Mesendoderm (in vitro differentiated cells): ENCODE measurements at regions not wholly inside any gene's neighbourhood (a gene's known extent, or its start where the extent isn't known, plus 50 kb on each side); places are given as distances from the start of the nearest gene placed in this dataset.
A peak's percentile ranks its signal among the peaks of the same experiment; 100 is the strongest.

Experiments
- DNase-seq: peaks from one replicate; pipeline ENCODE4 v3.0.0; 2013
- H2AK5ac ChIP-seq: 2 replicates; pipeline ENCODE4 v1.6.1; 2013; ENCODE audit warnings: low read length, inconsistent platforms
- H2BK120ac ChIP-seq: 2 replicates; pipeline ENCODE4 v1.6.1; 2013; ENCODE audit warnings: low read depth, mild to moderate bottlenecking, low read length, moderate library complexity, mixed read lengths
- H2BK15ac ChIP-seq: replicated peaks from 2 replicates; pipeline ENCODE4 v1.6.1; 2013; ENCODE audit warnings: low read depth, mild to moderate bottlenecking, moderate library complexity
- H2BK5ac ChIP-seq: 2 replicates; pipeline ENCODE4 v1.6.1; 2013; ENCODE audit warnings: low read length, inconsistent platforms
- H3K18ac ChIP-seq: 2 replicates; pipeline ENCODE4 v1.6.1; 2013; ENCODE audit warnings: mild to moderate bottlenecking, low read length, mixed read lengths
- H3K23ac ChIP-seq: one replicate; pipeline ENCODE4 v1.6.1; 2013; ENCODE audit warnings: low read length
- H3K27ac ChIP-seq: 2 replicates; pipeline ENCODE4 v1.5.1; 2013; ENCODE audit warnings: low read depth, mild to moderate bottlenecking, inconsistent platforms, low read length, moderate library complexity
- H3K27me3 ChIP-seq: 2 replicates; pipeline ENCODE4 v1.6.1; 2013; ENCODE audit warnings: low read length, control low read depth, mild to moderate bottlenecking, inconsistent platforms; ENCODE audit not compliant: insufficient read depth, poor library complexity
- H3K36me3 ChIP-seq: 2 replicates; pipeline ENCODE4 v1.6.1; 2013; ENCODE audit warnings: low read length, inconsistent platforms; ENCODE audit not compliant: control insufficient read depth, insufficient read depth
- H3K4ac ChIP-seq: one replicate; pipeline ENCODE4 v1.6.1; 2013; ENCODE audit warnings: low read depth, mild to moderate bottlenecking, low read length, moderate library complexity
- H3K4me1 ChIP-seq: 2 replicates; pipeline ENCODE4 v1.6.1; 2013; ENCODE audit warnings: low read depth, low read length, inconsistent platforms; ENCODE audit not compliant: control insufficient read depth
- H3K4me2 ChIP-seq: 2 replicates; pipeline ENCODE4 v1.6.1; 2013; ENCODE audit warnings: low read length
- H3K4me3 ChIP-seq: 2 replicates; pipeline ENCODE4 v1.5.1; 2013; ENCODE audit warnings: mild to moderate bottlenecking, low read length
- H3K56ac ChIP-seq: one replicate; pipeline ENCODE4 v1.6.1; 2013; ENCODE audit warnings: low read length
- H3K79me1 ChIP-seq: 2 replicates; pipeline ENCODE4 v1.6.1; 2013; ENCODE audit warnings: low read length, inconsistent platforms
- H3K79me2 ChIP-seq: 2 replicates; pipeline ENCODE4 v1.6.1; 2013; ENCODE audit warnings: mild to moderate bottlenecking, low read length; ENCODE audit not compliant: control insufficient read depth, insufficient read depth
- H3K9ac ChIP-seq: 2 replicates; pipeline ENCODE4 v1.6.1; 2013; ENCODE audit warnings: low read length, inconsistent platforms
- H4K5ac ChIP-seq: one replicate; pipeline ENCODE4 v1.6.1; 2013; ENCODE audit warnings: low read length
- H4K8ac ChIP-seq: one replicate; pipeline ENCODE4 v1.6.1; 2013; ENCODE audit warnings: low read depth, mild to moderate bottlenecking, control low read depth, low read length, moderate library complexity
- WGBS: extraction: QIAGEN DNeasy Blood & Tissue Kit; methylation state at CpG from one replicate; pipeline ENCODE4 v1.1.7; 2013; ENCODE audit warnings: low lambda C conversion rate, missing lambda C conversion rate; ENCODE audit not compliant: insufficient coverage; ENCODE audit errors: extremely low coverage; 5-methylcytosine and 5-hydroxymethylcytosine counted together

DNA sequence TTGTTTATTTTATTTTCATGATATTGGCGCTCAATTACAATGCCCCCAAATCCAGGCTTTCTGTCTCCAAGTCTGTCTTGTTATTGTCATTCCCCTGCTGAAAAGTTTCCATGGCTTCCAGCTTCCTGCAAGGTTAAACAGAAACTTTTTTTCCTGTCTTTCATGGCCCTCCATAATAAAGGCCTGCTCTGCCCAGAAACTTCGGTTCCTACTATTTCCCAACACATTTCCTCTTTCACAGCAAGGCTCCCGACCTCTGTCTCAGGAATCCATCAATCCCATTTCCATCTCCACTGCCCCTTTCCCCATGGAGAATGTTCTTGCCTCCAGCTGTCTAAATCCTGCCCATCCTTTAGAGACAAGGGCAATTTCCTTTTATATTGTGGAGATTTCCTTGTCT lies 365.2 kb upstream of the JARID2 start:
- Histone ChIP-seq H3K4me3 (no peak overlapping the region), H3K79me2 (no peaks in the 10 kb centered on the region), H3K79me1 (no peaks in the 10 kb centered on the region), H2BK120ac (no peak overlapping the region), H3K36me3 (no peaks in the 10 kb centered on the region), H3K4me2 (no peak overlapping the region), H3K27me3 (no peaks in the 10 kb centered on the region), H3K9ac (no peak overlapping the region), H3K4ac (no peak overlapping the region), H2AK5ac (no peak overlapping the region), H2BK5ac (no peak overlapping the region), H4K8ac (no peak overlapping the region), H4K5ac (no peak overlapping the region), H3K18ac (peak overlapping the region; percentile 3), H3K23ac (no peak overlapping the region), H3K4me1 (peaks cover 6% of the 10 kb centered on the region), H2BK15ac (no peak overlapping the region), H3K56ac (peak overlapping the region; percentile 50), H3K27ac (no peak overlapping the region)
- WGBS = no CpG with 5 or more reads among the region's 3 CpGs
- peak; percentile 16 for DNase-seq

GRCh38 chr6:14881398-14881797 lies 364.5 kb upstream of the JARID2 start:
- no peak overlapping the region for H3K4me3 ChIP-seq
- H3K79me2 ChIP-seq = no peaks in the 10 kb centered on the region
- H3K4ac ChIP-seq = no peak overlapping the region
- no peak overlapping the region for H3K27ac ChIP-seq
- no peaks in the 10 kb centered on the region for H3K27me3 ChIP-seq
- no peak overlapping the region for H3K18ac ChIP-seq
- no peak overlapping the region for H3K23ac ChIP-seq
- H3K36me3 ChIP-seq = no peaks in the 10 kb centered on the region
- H2AK5ac ChIP-seq = no peak overlapping the region
- H4K8ac ChIP-seq = no peak overlapping the region
- no peak for DNase-seq
- no peak overlapping the region for H3K4me2 ChIP-seq
- H2BK120ac ChIP-seq = no peak overlapping the region
- no peak overlapping the region for H2BK15ac ChIP-seq
- no peak overlapping the region for H3K9ac ChIP-seq
- H3K56ac ChIP-seq = no peak overlapping the region
- H2BK5ac ChIP-seq = no peak overlapping the region
- no peaks in the 10 kb centered on the region for H3K79me1 ChIP-seq
- H4K5ac ChIP-seq = no peak overlapping the region
- WGBS = no CpG with 5 or more reads among the region's 4 CpGs
- peaks cover 6% of the 10 kb centered on the region for H3K4me1 ChIP-seq

DNA sequence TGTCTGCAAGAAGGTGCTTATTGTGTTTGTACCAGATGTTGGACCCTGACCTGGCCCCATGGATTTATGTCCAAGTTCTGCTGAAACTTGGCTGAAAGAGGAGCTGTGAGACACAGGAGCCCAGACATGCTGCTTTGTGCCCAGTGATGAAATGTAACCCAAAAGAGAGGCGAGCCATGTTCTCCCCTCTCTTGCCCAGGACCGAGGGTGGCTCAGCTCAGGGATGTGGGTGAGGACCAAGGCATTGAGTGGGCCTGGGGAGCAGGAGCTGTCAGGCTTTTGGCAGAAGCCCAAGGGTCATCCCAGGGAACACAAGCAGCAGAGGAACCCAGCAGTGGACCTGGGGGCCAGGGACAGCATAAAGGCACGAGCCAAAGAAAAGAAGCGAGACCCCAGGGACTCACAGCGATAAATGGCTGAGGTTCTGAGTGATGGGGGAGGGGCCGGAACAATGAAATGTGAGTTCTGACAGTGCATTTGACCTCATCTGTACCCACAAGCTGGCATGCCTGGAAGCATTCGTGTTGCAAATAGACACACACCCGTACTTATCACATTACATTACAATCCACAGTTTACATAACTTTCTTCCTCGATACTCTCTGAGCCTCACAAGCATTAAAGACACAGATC lies 363.4 kb upstream of the JARID2 start:
- Histone ChIP-seq H3K27me3 (no peaks in the 10 kb centered on the region), H4K5ac (no peak overlapping the region), H2BK120ac (no peak overlapping the region), H2AK5ac (no peak overlapping the region), H3K23ac (no peak overlapping the region), H3K4ac (no peak overlapping the region), H3K27ac (no peak overlapping the region), H3K9ac (no peak overlapping the region), H3K18ac (no peak overlapping the region), H3K79me2 (no peaks in the 10 kb centered on the region), H3K36me3 (no peaks in the 10 kb centered on the region), H3K4me3 (no peak overlapping the region), H3K4me1 (peaks cover 6% of the 10 kb centered on the region), H3K4me2 (no peak overlapping the region), H4K8ac (no peak overlapping the region), H3K56ac (no peak overlapping the region), H2BK5ac (no peak overlapping the region), H2BK15ac (no peak overlapping the region), H3K79me1 (no peaks in the 10 kb centered on the region)
- 100% methylated on average over 2 of the region's 9 CpGs for WGBS
- DNase-seq = no peak

- peak; percentile 62 for DNase-seq
- Histone ChIP-seq H3K56ac (no peak overlapping the region), H3K4ac (no peak overlapping the region), H2BK120ac (no peak overlapping the region), H2BK5ac (no peak overlapping the region), H3K4me3 (no peak overlapping the region), H3K4me1 (peaks cover 6% of the 10 kb centered on the region), H3K79me2 (no peaks in the 10 kb centered on the region), H3K18ac (no peak overlapping the region), H3K36me3 (no peaks in the 10 kb centered on the region), H4K8ac (no peak overlapping the region), H3K27me3 (no peaks in the 10 kb centered on the region), H2AK5ac (no peak overlapping the region), H2BK15ac (no peak overlapping the region), H3K9ac (no peak overlapping the region), H4K5ac (no peak overlapping the region), H3K23ac (no peak overlapping the region), H3K27ac (no peak overlapping the region), H3K4me2 (no peak overlapping the region), H3K79me1 (no peaks in the 10 kb centered on the region)
- no CpG with 5 or more reads among the region's 4 CpGs for WGBS
Observed at GRCh38 chr6:14883921-14884320, 361.9 kb upstream of the JARID2 start.

DNA sequence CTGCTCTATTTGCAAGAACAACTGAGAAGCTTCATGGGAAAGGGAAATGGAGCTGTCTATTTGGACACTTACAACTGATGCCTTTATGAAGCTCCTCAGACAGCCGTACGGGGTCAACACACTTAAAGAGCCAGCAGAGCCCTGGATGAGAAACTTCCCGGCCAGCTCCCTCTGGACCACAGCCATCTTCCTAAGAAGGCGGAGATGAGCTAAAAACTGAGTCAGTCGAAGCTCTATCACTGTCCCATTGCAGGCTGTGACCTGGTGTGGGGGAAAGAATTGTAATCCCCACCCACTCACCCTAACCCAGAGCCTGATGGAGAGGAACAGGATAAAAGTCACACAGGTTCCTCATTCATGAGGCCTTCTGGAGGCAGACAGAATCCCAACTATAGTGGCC lies 360.4 kb upstream of the JARID2 start:
- no peak overlapping the region for H3K4me3 ChIP-seq
- H3K4me1 ChIP-seq = peaks cover 2% of the 10 kb centered on the region
- H2AK5ac ChIP-seq = no peak overlapping the region
- no peak overlapping the region for H4K8ac ChIP-seq
- no peak overlapping the region for H2BK15ac ChIP-seq
- no peak overlapping the region for H4K5ac ChIP-seq
- no peak for DNase-seq
- no peak overlapping the region for H2BK120ac ChIP-seq
- H2BK5ac ChIP-seq = no peak overlapping the region
- H3K9ac ChIP-seq = no peak overlapping the region
- no peak overlapping the region for H3K56ac ChIP-seq
- no CpG with 5 or more reads among the region's 5 CpGs for WGBS
- H3K79me2 ChIP-seq = no peaks in the 10 kb centered on the region
- no peak overlapping the region for H3K27ac ChIP-seq
- no peak overlapping the region for H3K18ac ChIP-seq
- H3K4ac ChIP-seq = no peak overlapping the region
- H3K4me2 ChIP-seq = no peak overlapping the region
- no peaks in the 10 kb centered on the region for H3K27me3 ChIP-seq
- no peaks in the 10 kb centered on the region for H3K36me3 ChIP-seq
- H3K79me1 ChIP-seq = no peaks in the 10 kb centered on the region
- H3K23ac ChIP-seq = no peak overlapping the region

DNA sequence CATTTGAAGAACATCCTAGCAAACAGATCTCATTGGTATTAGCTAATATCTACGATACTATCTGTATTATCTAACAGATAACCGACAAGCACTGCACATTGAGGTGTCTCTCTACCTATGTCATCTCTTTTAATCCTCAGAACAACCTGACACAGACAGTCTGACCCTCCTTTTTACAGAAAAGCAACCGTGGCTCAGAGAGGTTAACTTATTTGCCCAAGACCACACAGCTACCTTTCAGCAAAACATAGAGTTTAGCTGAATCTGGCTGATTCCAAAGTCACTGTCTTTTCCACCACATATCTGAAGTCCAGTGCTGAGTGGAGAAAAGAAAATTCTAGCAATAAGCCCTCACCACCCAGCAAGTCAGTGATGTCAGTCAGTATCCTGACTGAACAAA lies 358.7 kb upstream of the JARID2 start:
- H2AK5ac ChIP-seq = no peak overlapping the region
- no peak overlapping the region for H2BK120ac ChIP-seq
- no peaks in the 10 kb centered on the region for H3K79me2 ChIP-seq
- no peaks in the 10 kb centered on the region for H3K27me3 ChIP-seq
- no peak overlapping the region for H3K27ac ChIP-seq
- H4K8ac ChIP-seq = no peak overlapping the region
- H2BK15ac ChIP-seq = no peak overlapping the region
- no peak overlapping the region for H3K56ac ChIP-seq
- H4K5ac ChIP-seq = no peak overlapping the region
- no peak for DNase-seq
- no peak overlapping the region for H3K4ac ChIP-seq
- no CpG with 5 or more reads among the region's 3 CpGs for WGBS
- H3K23ac ChIP-seq = no peak overlapping the region
- no peaks in the 10 kb centered on the region for H3K36me3 ChIP-seq
- H3K4me1 ChIP-seq = no peaks in the 10 kb centered on the region
- H3K9ac ChIP-seq = no peak overlapping the region
- no peak overlapping the region for H3K4me2 ChIP-seq
- no peak overlapping the region for H2BK5ac ChIP-seq
- no peak overlapping the region for H3K18ac ChIP-seq
- H3K4me3 ChIP-seq = no peak overlapping the region
- H3K79me1 ChIP-seq = no peaks in the 10 kb centered on the region
